Astrocyte of the spinal cord (primary cell): ENCODE measurements at regions not wholly inside any gene's neighbourhood (a gene's known extent, or its start where the extent isn't known, plus 50 kb on each side); places are given as distances from the start of the nearest gene placed in this dataset.

Source experiments
- DNase-seq: peaks from one replicate; pipeline ENCODE4 v3.0.0; 2011; ENCODE audit warnings: low read depth, low spot score
- H3K4me3 ChIP-seq: 2 replicates; pipeline ENCODE4 v1.5.1; 2011; ENCODE audit warnings: low read depth, mild to moderate bottlenecking, low read length, moderate library complexity
- in situ Hi-C: cut with HindIII; loops from 2 replicates; pipeline ENCODE4 v1.10.0; 2017; ENCODE audit warnings: low sequenced_read_pairs
- TF ChIP-seq, protein P1 (sequence below): IDR thresholded peaks from 2 replicates; pipeline ENCODE4 v1.5.1; 2012; ENCODE audit warnings: low read depth, mild to moderate bottlenecking, low read length, inconsistent platforms

DNA sequence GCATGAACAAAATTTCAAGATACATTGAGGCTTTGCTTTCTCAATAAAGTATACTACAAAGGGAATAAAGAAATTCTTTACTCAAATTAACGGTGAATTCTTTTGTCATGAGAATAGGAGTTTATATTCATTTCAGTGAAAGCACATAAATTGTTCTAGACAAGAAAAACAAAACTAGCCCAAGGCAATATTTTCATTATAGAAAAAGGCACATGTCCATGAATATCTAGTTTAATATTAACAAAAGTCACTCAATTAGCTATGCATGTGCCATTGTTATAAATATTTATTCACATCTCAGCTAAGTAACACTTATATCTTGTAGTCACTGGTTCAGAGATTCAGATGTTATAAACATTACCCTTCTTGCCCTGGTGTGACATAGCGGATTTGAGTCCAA, 369.3 kb downstream of the GPATCH2 start:
- no peak for DNase-seq
- no peak overlapping the region for H3K4me3 ChIP-seq
- TF ChIP-seq, protein P1, sequence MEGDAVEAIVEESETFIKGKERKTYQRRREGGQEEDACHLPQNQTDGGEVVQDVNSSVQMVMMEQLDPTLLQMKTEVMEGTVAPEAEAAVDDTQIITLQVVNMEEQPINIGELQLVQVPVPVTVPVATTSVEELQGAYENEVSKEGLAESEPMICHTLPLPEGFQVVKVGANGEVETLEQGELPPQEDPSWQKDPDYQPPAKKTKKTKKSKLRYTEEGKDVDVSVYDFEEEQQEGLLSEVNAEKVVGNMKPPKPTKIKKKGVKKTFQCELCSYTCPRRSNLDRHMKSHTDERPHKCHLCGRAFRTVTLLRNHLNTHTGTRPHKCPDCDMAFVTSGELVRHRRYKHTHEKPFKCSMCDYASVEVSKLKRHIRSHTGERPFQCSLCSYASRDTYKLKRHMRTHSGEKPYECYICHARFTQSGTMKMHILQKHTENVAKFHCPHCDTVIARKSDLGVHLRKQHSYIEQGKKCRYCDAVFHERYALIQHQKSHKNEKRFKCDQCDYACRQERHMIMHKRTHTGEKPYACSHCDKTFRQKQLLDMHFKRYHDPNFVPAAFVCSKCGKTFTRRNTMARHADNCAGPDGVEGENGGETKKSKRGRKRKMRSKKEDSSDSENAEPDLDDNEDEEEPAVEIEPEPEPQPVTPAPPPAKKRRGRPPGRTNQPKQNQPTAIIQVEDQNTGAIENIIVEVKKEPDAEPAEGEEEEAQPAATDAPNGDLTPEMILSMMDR: no peak
- in situ Hi-C loops: no loop called here

DNA sequence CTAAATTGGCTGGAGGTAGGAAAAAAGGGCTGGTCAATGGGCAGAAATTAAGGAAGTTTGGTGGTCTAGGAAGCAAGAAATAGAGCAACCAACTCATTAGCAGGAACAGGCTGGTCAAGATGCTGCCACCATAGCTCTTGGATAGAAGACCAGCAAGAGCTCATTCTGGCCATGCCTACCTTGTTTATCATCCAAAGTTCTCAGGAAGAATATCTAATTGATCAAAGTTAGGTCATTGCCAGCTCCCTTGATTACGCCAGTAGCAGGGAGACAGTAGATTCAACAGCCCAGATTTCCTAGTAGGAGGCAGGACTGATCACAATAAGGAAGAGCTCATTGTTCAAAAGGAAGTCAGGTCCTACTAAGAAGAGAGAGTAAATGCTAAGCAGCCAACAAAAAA, 370.2 kb downstream of the GPATCH2 start:
- DNase-seq: no peak
- in situ Hi-C loops: no loop called here
- H3K4me3 ChIP-seq: no peak overlapping the region
- TF ChIP-seq, protein P1: no peak

DNA sequence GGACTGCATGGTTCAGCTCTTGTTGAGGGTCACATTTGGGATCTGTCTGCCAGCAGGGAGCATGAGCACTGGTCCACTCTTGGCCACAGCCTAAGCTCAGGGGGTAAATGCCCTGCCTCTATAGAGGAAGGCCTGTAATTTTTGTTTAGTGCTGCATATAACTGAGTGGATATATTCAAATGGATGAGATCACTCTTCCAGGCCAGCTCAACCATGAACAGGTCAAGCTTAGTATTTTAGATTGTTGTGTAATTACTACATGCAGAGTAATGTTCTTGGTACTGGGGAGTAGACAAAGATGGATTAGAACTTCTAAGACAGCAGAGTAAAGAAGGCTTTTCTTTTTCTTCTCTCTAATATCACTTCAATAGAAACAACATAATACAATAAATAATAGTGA, 376.9 kb downstream of the GPATCH2 start:
- H3K4me3 ChIP-seq: no peak overlapping the region
- in situ Hi-C loops: no loop called here
- DNase-seq: no peak
- TF ChIP-seq, protein P1: no peak

DNA sequence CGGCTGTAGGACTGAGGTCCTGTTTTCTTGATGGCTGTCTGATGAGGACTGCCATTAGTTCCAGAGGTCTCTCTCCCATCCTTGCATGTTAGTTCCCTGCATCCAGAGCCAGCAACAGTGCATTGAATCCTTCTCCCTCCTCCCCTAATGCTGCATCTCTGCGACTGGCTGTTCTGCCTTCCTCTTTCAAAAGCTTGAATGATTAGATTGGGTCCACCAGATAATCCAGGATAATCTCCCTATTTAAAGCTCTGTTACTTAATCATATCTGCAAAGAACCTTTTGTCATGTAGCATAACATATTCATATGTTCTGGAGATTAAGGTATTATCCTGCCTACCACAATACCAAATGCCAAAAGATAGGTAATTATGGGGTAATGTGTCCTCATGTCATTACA, 377.5 kb downstream of the GPATCH2 start:
- no peak overlapping the region for H3K4me3 ChIP-seq
- DNase-seq: no peak
- TF ChIP-seq, protein P1: no peak
- in situ Hi-C loops: no loop called here

DNA sequence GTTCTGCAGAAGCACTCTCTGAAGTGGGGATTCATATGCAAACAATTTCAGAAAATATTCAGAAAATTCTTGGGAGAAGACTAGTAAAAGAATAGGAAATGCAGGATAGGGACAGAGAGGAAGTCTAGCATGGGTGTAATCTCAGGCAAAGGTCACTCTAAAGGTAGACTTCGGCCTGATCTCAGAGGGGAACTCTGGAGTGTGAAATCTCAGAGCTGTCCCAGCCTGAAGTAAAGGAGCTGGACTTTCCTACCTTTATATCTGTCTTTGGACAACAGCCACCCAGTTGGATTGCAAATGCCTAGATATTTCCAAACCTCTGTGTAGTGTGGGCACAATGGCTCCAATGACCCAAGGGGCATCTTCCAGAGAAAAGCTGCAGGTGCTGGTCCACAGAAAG, 379.8 kb downstream of the GPATCH2 start:
- in situ Hi-C loops: no loop called here
- TF ChIP-seq, protein P1: no peak
- H3K4me3 ChIP-seq: no peak overlapping the region
- no peak for DNase-seq

DNA sequence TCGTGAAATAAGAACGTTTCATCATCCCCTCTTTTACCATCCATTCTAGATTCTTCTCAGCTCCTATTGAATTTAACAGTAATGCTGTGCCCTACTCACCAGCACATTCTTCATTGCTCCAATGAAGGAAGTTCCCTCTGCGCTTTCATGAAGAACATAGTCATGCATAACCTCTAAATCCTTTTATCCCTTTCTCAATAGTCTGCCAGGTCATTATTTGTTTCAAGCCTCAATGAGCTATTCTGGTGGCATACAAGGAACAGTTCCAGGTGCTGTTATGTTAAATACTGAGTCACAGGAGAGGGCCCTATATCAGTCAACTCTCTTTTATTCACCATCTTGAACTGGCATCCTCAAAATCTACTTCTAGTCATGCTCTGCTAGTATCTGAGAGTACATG, 381.0 kb downstream of the GPATCH2 start:
- DNase-seq: no peak
- TF ChIP-seq, protein P1: no peak
- H3K4me3 ChIP-seq: no peak overlapping the region
- in situ Hi-C loops: no loop called here

DNA sequence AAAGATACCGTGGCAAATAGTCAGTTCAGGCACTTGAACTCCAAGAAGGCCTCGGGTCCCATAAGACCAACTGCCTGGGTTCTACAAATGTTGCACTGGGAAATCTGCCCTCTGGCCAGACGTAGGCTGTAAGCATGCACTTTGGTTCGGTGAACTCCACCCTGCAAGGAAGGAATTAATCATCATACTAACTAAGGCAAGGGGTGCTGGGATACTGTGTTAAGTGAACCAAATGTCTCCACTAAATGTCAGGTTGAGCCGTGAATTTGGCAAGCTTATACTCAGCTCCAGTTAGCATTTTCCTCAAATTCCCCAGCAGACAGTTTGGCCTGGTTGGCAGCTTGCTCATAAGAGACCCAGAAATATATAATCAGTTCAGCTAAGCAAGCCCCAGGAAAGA, 385.9 kb downstream of the GPATCH2 start:
- TF ChIP-seq, protein P1: no peak
- no peak overlapping the region for H3K4me3 ChIP-seq
- in situ Hi-C loops: no loop called here
- DNase-seq: no peak
